ENCODE measurements at regions not wholly inside any gene's neighbourhood (a gene's known extent, or its start where the extent isn't known, plus 50 kb on each side); places are given as distances from the start of the nearest gene placed in this dataset.

- DNase-seq = no peak
Measured at GRCh38 chr2:217687771-217688170, 315.0 kb downstream of the TNS1 start.

GRCh38 chr2:217685255-217685605 is 317.6 kb downstream of the TNS1 start:
- DNase-seq = no peak

GRCh38 chr2:217684431-217685254 is 318.2 kb downstream of the TNS1 start:
- DNase-seq = no peak

- no peak for DNase-seq
Measured at GRCh38 chr2:217683106-217683870, 319.5 kb downstream of the TNS1 start.

GRCh38 chr2:217681791-217682190 is 321.0 kb downstream of the TNS1 start:
- DNase-seq = no peak

GRCh38 chr2:217680381-217680780 is 322.4 kb downstream of the TNS1 start:
- DNase-seq = no peak

GRCh38 chr2:217673627-217674026 is 329.2 kb downstream of the TNS1 start:
- DNase-seq = no peak

GRCh38 chr2:217672472-217672871 is 330.3 kb downstream of the TNS1 start:
- no peak for DNase-seq

- no peak for DNase-seq
Measured at GRCh38 chr2:217671871-217672270, 330.9 kb downstream of the TNS1 start.

- DNase-seq = no peak
Measured at GRCh38 chr2:217671075-217671474, 331.7 kb downstream of the TNS1 start.

- DNase-seq = no peak
Measured at GRCh38 chr2:217669831-217670230, 333.0 kb downstream of the TNS1 start.

- DNase-seq = peak; percentile 92
Measured at GRCh38 chr2:217667512-217667911, 335.3 kb downstream of the TNS1 start.

GRCh38 chr2:217667035-217667434 is 335.8 kb downstream of the TNS1 start:
- no peak for DNase-seq

- no peak for DNase-seq
Measured at GRCh38 chr2:217666338-217666737, 336.5 kb downstream of the TNS1 start.

GRCh38 chr2:217664761-217665160 is 338.0 kb downstream of the TNS1 start:
- DNase-seq = no peak

GRCh38 chr2:217662984-217663602 is 339.7 kb downstream of the TNS1 start:
- DNase-seq = no peak

GRCh38 chr2:217661378-217661777 is 341.4 kb downstream of the TNS1 start:
- no peak for DNase-seq

- DNase-seq = no peak
Measured at GRCh38 chr2:217660423-217660822, 342.4 kb downstream of the TNS1 start.

- DNase-seq = no peak
Measured at GRCh38 chr2:217658806-217659205, 344.0 kb downstream of the TNS1 start.

- DNase-seq = no peak
Measured at GRCh38 chr2:217657252-217657651, 345.5 kb downstream of the TNS1 start.

- DNase-seq = no peak
Measured at GRCh38 chr2:217656316-217656715, 346.5 kb downstream of the TNS1 start.

GRCh38 chr2:217655651-217656050 is 347.1 kb downstream of the TNS1 start:
- DNase-seq = no peak

GRCh38 chr2:217654168-217654567 is 348.6 kb downstream of the TNS1 start:
- DNase-seq = no peak

All from hindlimb muscle (tissue), 1 donor.